ENCODE measurements at regions not wholly inside any gene's neighbourhood (a gene's known extent, or its start where the extent isn't known, plus 50 kb on each side); places are given as distances from the start of the nearest gene placed in this dataset.

- Histone ChIP-seq H3K27ac (ENCODE audit: low read depth, low read length) (no peak overlapping the region), H3K27me3 (ENCODE audit: control insufficient read depth in 1 of 2, insufficient read depth in 2 of 2, low read length in 2 of 2) (no peaks in the 10 kb centered on the region), H3K9ac (ENCODE audit: low read depth in 1 of 2, low read length in 2 of 2) (no peak overlapping the region), H3K9me3 (ENCODE audit: control insufficient read depth in 1 of 2, low read length in 2 of 2) (no peaks in the 10 kb centered on the region), H3K4me1 (ENCODE audit: control insufficient read depth in 1 of 2, insufficient read depth in 2 of 2, low read length in 2 of 2) (peaks cover 0 to 11% of the 10 kb centered on the region in 2 donors), H3K36me3 (ENCODE audit: control insufficient read depth in 1 of 2, insufficient read depth in 2 of 2, low read length in 2 of 2) (no peaks in the 10 kb centered on the region), H3K4me3 (ENCODE audit: low read depth in 1 of 2, low read length in 2 of 2) (no peak overlapping the region)
Measured at GRCh38 chr21:43331962-43332828, 94.7 kb downstream of the SIK1 start.

GRCh38 chr21:43331111-43331961 lies 95.6 kb downstream of the SIK1 start:
- Histone ChIP-seq H3K4me1 (ENCODE audit: control insufficient read depth in 1 of 2, insufficient read depth in 2 of 2, low read length in 2 of 2) (peaks cover 0 to 11% of the 10 kb centered on the region in 2 donors), H3K9me3 (ENCODE audit: control insufficient read depth in 1 of 2, low read length in 2 of 2) (no peaks in the 10 kb centered on the region), H3K36me3 (ENCODE audit: control insufficient read depth in 1 of 2, insufficient read depth in 2 of 2, low read length in 2 of 2) (no peaks in the 10 kb centered on the region), H3K27me3 (ENCODE audit: control insufficient read depth in 1 of 2, insufficient read depth in 2 of 2, low read length in 2 of 2) (no peaks in the 10 kb centered on the region), H3K27ac (ENCODE audit: low read depth, low read length) (no peak overlapping the region), H3K4me3 (ENCODE audit: low read depth in 1 of 2, low read length in 2 of 2) (no peak overlapping the region), H3K9ac (ENCODE audit: low read depth in 1 of 2, low read length in 2 of 2) (no peak overlapping the region)

- Histone ChIP-seq H3K9me3 (ENCODE audit: control insufficient read depth in 1 of 2, low read length in 2 of 2) (no peaks in the 10 kb centered on the region), H3K36me3 (ENCODE audit: control insufficient read depth in 1 of 2, insufficient read depth in 2 of 2, low read length in 2 of 2) (no peaks in the 10 kb centered on the region), H3K27ac (ENCODE audit: low read depth, low read length) (no peak overlapping the region), H3K27me3 (ENCODE audit: control insufficient read depth in 1 of 2, insufficient read depth in 2 of 2, low read length in 2 of 2) (no peaks in the 10 kb centered on the region), H3K9ac (ENCODE audit: low read depth in 1 of 2, low read length in 2 of 2) (no peak overlapping the region), H3K4me1 (ENCODE audit: control insufficient read depth in 1 of 2, insufficient read depth in 2 of 2, low read length in 2 of 2) (peaks cover 0 to 11% of the 10 kb centered on the region in 2 donors), H3K4me3 (ENCODE audit: low read depth in 1 of 2, low read length in 2 of 2) (no peak overlapping the region)
Measured at GRCh38 chr21:43330306-43330881, 96.5 kb downstream of the SIK1 start.

GRCh38 chr21:43329711-43330269 lies 97.1 kb downstream of the SIK1 start:
- H3K27me3 ChIP-seq (ENCODE audit: control insufficient read depth in 1 of 2, insufficient read depth in 2 of 2, low read length in 2 of 2) = no peaks in the 10 kb centered on the region
- peaks cover 0 to 11% of the 10 kb centered on the region in 2 donors for H3K4me1 ChIP-seq (ENCODE audit: control insufficient read depth in 1 of 2, insufficient read depth in 2 of 2, low read length in 2 of 2)
- H3K4me3 ChIP-seq (ENCODE audit: low read depth in 1 of 2, low read length in 2 of 2) = no peak overlapping the region
- no peaks in the 10 kb centered on the region for H3K36me3 ChIP-seq (ENCODE audit: control insufficient read depth in 1 of 2, insufficient read depth in 2 of 2, low read length in 2 of 2)
- no peak overlapping the region for H3K27ac ChIP-seq (ENCODE audit: low read depth, low read length)
- H3K9ac ChIP-seq (ENCODE audit: low read depth in 1 of 2, low read length in 2 of 2) = no peak overlapping the region
- no peaks in the 10 kb centered on the region for H3K9me3 ChIP-seq (ENCODE audit: control insufficient read depth in 1 of 2, low read length in 2 of 2)

GRCh38 chr21:43328958-43329691 lies 97.8 kb downstream of the SIK1 start:
- H3K27me3 ChIP-seq (ENCODE audit: control insufficient read depth in 1 of 2, insufficient read depth in 2 of 2, low read length in 2 of 2) = no peaks in the 10 kb centered on the region
- no peak overlapping the region for H3K27ac ChIP-seq (ENCODE audit: low read depth, low read length)
- H3K9ac ChIP-seq (ENCODE audit: low read depth in 1 of 2, low read length in 2 of 2) = no peak overlapping the region
- H3K9me3 ChIP-seq (ENCODE audit: control insufficient read depth in 1 of 2, low read length in 2 of 2) = no peaks in the 10 kb centered on the region
- H3K4me1 ChIP-seq (ENCODE audit: control insufficient read depth in 1 of 2, insufficient read depth in 2 of 2, low read length in 2 of 2) = peaks cover 0 to 11% of the 10 kb centered on the region in 2 donors
- no peak overlapping the region for H3K4me3 ChIP-seq (ENCODE audit: low read depth in 1 of 2, low read length in 2 of 2)
- no peaks in the 10 kb centered on the region for H3K36me3 ChIP-seq (ENCODE audit: control insufficient read depth in 1 of 2, insufficient read depth in 2 of 2, low read length in 2 of 2)

GRCh38 chr21:43328185-43328957 lies 98.6 kb downstream of the SIK1 start:
- no peak overlapping the region for H3K4me3 ChIP-seq (ENCODE audit: low read depth in 1 of 2, low read length in 2 of 2)
- no peaks in the 10 kb centered on the region for H3K9me3 ChIP-seq (ENCODE audit: control insufficient read depth in 1 of 2, low read length in 2 of 2)
- no peak overlapping the region for H3K27ac ChIP-seq (ENCODE audit: low read depth, low read length)
- H3K27me3 ChIP-seq (ENCODE audit: control insufficient read depth in 1 of 2, insufficient read depth in 2 of 2, low read length in 2 of 2) = no peaks in the 10 kb centered on the region
- H3K4me1 ChIP-seq (ENCODE audit: control insufficient read depth in 1 of 2, insufficient read depth in 2 of 2, low read length in 2 of 2) = peaks cover 0 to 9% of the 10 kb centered on the region in 2 donors
- no peak overlapping the region for H3K9ac ChIP-seq (ENCODE audit: low read depth in 1 of 2, low read length in 2 of 2)
- H3K36me3 ChIP-seq (ENCODE audit: control insufficient read depth in 1 of 2, insufficient read depth in 2 of 2, low read length in 2 of 2) = no peaks in the 10 kb centered on the region

GRCh38 chr21:43325968-43326715 lies 100.8 kb downstream of the SIK1 start:
- H3K4me3 ChIP-seq (ENCODE audit: low read depth in 1 of 2, low read length in 2 of 2) = no peak overlapping the region
- no peaks in the 10 kb centered on the region for H3K27me3 ChIP-seq (ENCODE audit: control insufficient read depth in 1 of 2, insufficient read depth in 2 of 2, low read length in 2 of 2)
- no peak overlapping the region for H3K9ac ChIP-seq (ENCODE audit: low read depth in 1 of 2, low read length in 2 of 2)
- no peaks in the 10 kb centered on the region for H3K9me3 ChIP-seq (ENCODE audit: control insufficient read depth in 1 of 2, low read length in 2 of 2)
- no peak overlapping the region for H3K27ac ChIP-seq (ENCODE audit: low read depth, low read length)
- H3K4me1 ChIP-seq (ENCODE audit: control insufficient read depth in 1 of 2, insufficient read depth in 2 of 2, low read length in 2 of 2) = no peaks in the 10 kb centered on the region
- no peaks in the 10 kb centered on the region for H3K36me3 ChIP-seq (ENCODE audit: control insufficient read depth in 1 of 2, insufficient read depth in 2 of 2, low read length in 2 of 2)

GRCh38 chr21:43325036-43325435 lies 101.9 kb downstream of the SIK1 start:
- Histone ChIP-seq H3K36me3 (ENCODE audit: control insufficient read depth in 1 of 2, insufficient read depth in 2 of 2, low read length in 2 of 2) (no peaks in the 10 kb centered on the region), H3K27ac (ENCODE audit: low read depth, low read length) (no peak overlapping the region), H3K9me3 (ENCODE audit: control insufficient read depth in 1 of 2, low read length in 2 of 2) (no peaks in the 10 kb centered on the region), H3K27me3 (ENCODE audit: control insufficient read depth in 1 of 2, insufficient read depth in 2 of 2, low read length in 2 of 2) (no peaks in the 10 kb centered on the region), H3K4me1 (ENCODE audit: control insufficient read depth in 1 of 2, insufficient read depth in 2 of 2, low read length in 2 of 2) (no peaks in the 10 kb centered on the region), H3K9ac (ENCODE audit: low read depth in 1 of 2, low read length in 2 of 2) (no peak overlapping the region), H3K4me3 (ENCODE audit: low read depth in 1 of 2, low read length in 2 of 2) (no peak overlapping the region)
